Neural cell (in vitro differentiated cells): ENCODE measurements at regions not wholly inside any gene's neighbourhood (a gene's known extent, or its start where the extent isn't known, plus 50 kb on each side); places are given as distances from the start of the nearest gene placed in this dataset.

Experiments used
- H2AFZ ChIP-seq: fragments of 200-600, 300-800 bp; sonication (generic), shearing (Covaris generic); 2 replicates; pipeline ENCODE4 v1.6.0; 2014; ENCODE audit warnings: low read depth, mild to moderate bottlenecking, antibody characterized with exemption, low read length, moderate library complexity
- H3F3A ChIP-seq: fragments of 200-600 bp; shearing (Covaris generic); 2 replicates; pipeline ENCODE4 v1.6.1; 2016; ENCODE audit warnings: mild to moderate bottlenecking, moderate library complexity, mixed read lengths, antibody characterized with exemption, low read length; ENCODE audit not compliant: insufficient read depth, poor library complexity, severe bottlenecking
- H3K27ac ChIP-seq: fragments of 200-600, 300-800 bp; sonication (generic), shearing (Covaris generic); 2 replicates; pipeline ENCODE4 v1.5.1; 2014; ENCODE audit warnings: mild to moderate bottlenecking, low read length, moderate library complexity
- H3K27me3 ChIP-seq: fragments of 300-800, 200-600 bp; sonication (generic), shearing (Covaris generic); 2 replicates; pipeline ENCODE4 v1.6.0; 2014; ENCODE audit warnings: mild to moderate bottlenecking, low read depth, low read length, moderate library complexity; ENCODE audit not compliant: insufficient read depth
- H3K36me3 ChIP-seq: fragments of 300-800, 200-600 bp; sonication (generic), shearing (Covaris generic); 2 replicates; pipeline ENCODE4 v1.5.1; 2014; ENCODE audit warnings: mild to moderate bottlenecking, antibody characterized with exemption, low read length, moderate library complexity; ENCODE audit not compliant: insufficient read depth
- H3K4me2 ChIP-seq: fragments of 300-800, 200-600 bp; sonication (generic), shearing (Covaris generic); 2 replicates; pipeline ENCODE4 v1.6.0; 2014; ENCODE audit warnings: mild to moderate bottlenecking, low read length
- H3K4me3 ChIP-seq: fragments of 300-800, 200-600 bp; sonication (generic), shearing (Covaris generic); 2 replicates; pipeline ENCODE4 v1.5.1; 2014; ENCODE audit warnings: mild to moderate bottlenecking, low read length, moderate library complexity
- H3K79me2 ChIP-seq: fragments of 200-600 bp; shearing (Covaris generic); replicated peaks from 2 replicates; pipeline ENCODE4 v1.6.0; 2014; ENCODE audit warnings: mild to moderate bottlenecking, low read length, moderate library complexity; ENCODE audit not compliant: insufficient read depth
- H3K9ac ChIP-seq: fragments of 300-800, 200-600 bp; sonication (generic), shearing (Covaris generic); 2 replicates; pipeline ENCODE4 v1.6.1; 2016; ENCODE audit warnings: mild to moderate bottlenecking, low read length, mixed read lengths
- H3K9me2 ChIP-seq: fragments of 200-600 bp; shearing (Covaris generic); 2 replicates; pipeline ENCODE4 v1.6.1; 2016; ENCODE audit warnings: mild to moderate bottlenecking, low read length, mixed read lengths; ENCODE audit not compliant: insufficient read depth
- H3K9me3 ChIP-seq: fragments of 200-600, 300-800 bp; sonication (generic), shearing (Covaris generic); 2 replicates; pipeline ENCODE4 v1.6.1; 2016; ENCODE audit warnings: mild to moderate bottlenecking, mixed run types, low read length, moderate library complexity, mixed read lengths
- H4K20me1 ChIP-seq: fragments of 200-600 bp; shearing (Covaris generic); 2 replicates; pipeline ENCODE4 v1.6.1; 2016; ENCODE audit warnings: mild to moderate bottlenecking, mixed run types; ENCODE audit not compliant: insufficient read depth
- CTCF ChIP-seq: fragments of 450-650 bp; IDR thresholded peaks from 2 replicates; pipeline ENCODE4 v1.5.1; 2014; ENCODE audit warnings: antibody characterized with exemption, mild to moderate bottlenecking, moderate library complexity; ENCODE audit not compliant: poor library complexity, severe bottlenecking
- EP300 ChIP-seq: fragments of 450-650 bp; conservative IDR thresholded peaks from 2 replicates; pipeline ENCODE4 v1.6.1; 2014; ENCODE audit warnings: antibody characterized with exemption, mild to moderate bottlenecking, moderate library complexity; ENCODE audit not compliant: poor library complexity, severe bottlenecking
- EZH2 ChIP-seq: fragments of 200-600, 300-800 bp; shearing (Covaris generic), sonication (generic); IDR thresholded peaks from 2 replicates; pipeline ENCODE4 v1.6.1; 2014; ENCODE audit warnings: antibody characterized with exemption, low read length, borderline replicate concordance, mild to moderate bottlenecking; ENCODE audit not compliant: insufficient read depth, poor library complexity, severe bottlenecking
- MXI1 ChIP-seq: fragments of 450-650 bp; conservative IDR thresholded peaks from 2 replicates; pipeline ENCODE4 v1.6.1; 2014; ENCODE audit warnings: antibody characterized with exemption, mild to moderate bottlenecking; ENCODE audit not compliant: poor library complexity, severe bottlenecking
- POLR2AphosphoS5 ChIP-seq: IDR thresholded peaks from 2 replicates; pipeline ENCODE4 v1.6.1; 2012
- RAD21 ChIP-seq: fragments of 450-650 bp; conservative IDR thresholded peaks from 2 replicates; pipeline ENCODE4 v1.6.1; 2014; ENCODE audit warnings: antibody characterized with exemption, mild to moderate bottlenecking, moderate library complexity
- REST ChIP-seq: IDR thresholded peaks from 2 replicates; pipeline ENCODE4 v1.6.1; 2012; ENCODE audit warnings: borderline replicate concordance
- SMC3 ChIP-seq: fragments of 450-650 bp; conservative IDR thresholded peaks from 2 replicates; pipeline ENCODE4 v1.6.1; 2014; ENCODE audit warnings: antibody characterized with exemption, mild to moderate bottlenecking, moderate library complexity; ENCODE audit not compliant: poor library complexity
- TAF1 ChIP-seq: IDR thresholded peaks from 2 replicates; pipeline ENCODE4 v1.6.1; 2012; ENCODE audit warnings: low read depth

GRCh38 chr22:48453171-48453570 lies 1374.5 kb downstream of the BRD1 start:
- no peaks in the 10 kb centered on the region for H3K36me3 ChIP-seq
- no peaks in the 10 kb centered on the region for H3K9me3 ChIP-seq
- H3K4me2 ChIP-seq: no peak overlapping the region
- H2AFZ ChIP-seq: no peak overlapping the region
- no peaks in the 10 kb centered on the region for H3K27me3 ChIP-seq
- no peak overlapping the region for H3K9ac ChIP-seq
- no peak for TF ChIP-seq REST
- no peak for TF ChIP-seq TAF1
- no peak for TF ChIP-seq MXI1
- no peak for TF ChIP-seq SMC3
- TF ChIP-seq EZH2: no peak
- no peak for TF ChIP-seq CTCF
- no peak for TF ChIP-seq RAD21
- no peaks in the 10 kb centered on the region for H3K9me2 ChIP-seq
- no peak overlapping the region for H3K27ac ChIP-seq
- no peaks in the 10 kb centered on the region for H3F3A ChIP-seq
- H3K79me2 ChIP-seq: no peaks in the 10 kb centered on the region
- H4K20me1 ChIP-seq: no peaks in the 10 kb centered on the region
- no peak overlapping the region for H3K4me3 ChIP-seq

- Histone ChIP-seq H3K79me2 (no peaks in the 10 kb centered on the region), H3K4me2 (no peak overlapping the region), H3K27ac (no peak overlapping the region), H3K4me3 (no peak overlapping the region), H4K20me1 (no peaks in the 10 kb centered on the region), H3K9me3 (no peaks in the 10 kb centered on the region), H3K9ac (no peak overlapping the region), H3K9me2 (no peaks in the 10 kb centered on the region), H3K36me3 (no peaks in the 10 kb centered on the region), H2AFZ (no peak overlapping the region), H3F3A (no peaks in the 10 kb centered on the region), H3K27me3 (no peaks in the 10 kb centered on the region)
- TF ChIP-seq REST (no peak), SMC3 (no peak), RAD21 (no peak), POLR2AphosphoS5 (no peak), CTCF (no peak), EP300 (no peak), EZH2 (no peak), MXI1 (no peak)
Observed at GRCh38 chr22:48452766-48453165, 1374.9 kb downstream of the BRD1 start.
